ENCODE measurements at regions not wholly inside any gene's neighbourhood (a gene's known extent, or its start where the extent isn't known, plus 50 kb on each side); places are given as distances from the start of the nearest gene placed in this dataset.

DNA sequence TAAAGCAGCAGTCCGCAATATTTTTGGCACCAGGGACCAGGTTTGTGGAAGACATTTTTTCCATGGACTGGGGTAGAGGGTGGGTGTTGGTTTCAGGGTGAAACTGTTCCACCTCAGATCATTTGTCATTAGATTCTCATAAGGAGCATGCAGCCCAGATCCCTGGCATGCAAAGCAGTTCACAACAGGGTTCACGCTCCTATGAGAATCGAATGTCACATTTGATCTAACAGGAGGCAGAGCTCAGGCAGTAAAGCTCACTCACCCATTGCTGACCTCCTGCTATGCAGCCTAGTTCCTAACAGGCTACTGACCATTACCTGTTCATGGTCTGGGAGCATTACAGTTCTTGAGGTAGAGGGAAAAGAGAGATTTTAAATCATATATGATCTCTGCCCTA lies 241.5 kb upstream of the COX7C start:
- Mint-ChIP-seq H3K27me3 (no peaks in the 10 kb centered on the region), H3K36me3 (ENCODE audit: low read depth) (no peaks in the 10 kb centered on the region), H3K4me3 (no peak overlapping the region), H3K4me1 (no peaks in the 10 kb centered on the region), H3K9me3 (no peaks in the 10 kb centered on the region), H3K27ac (no peak overlapping the region)
- no peak for DNase-seq
- ChIA-PET POLR2A (no interaction called here), CTCF (no interaction called here)

DNA sequence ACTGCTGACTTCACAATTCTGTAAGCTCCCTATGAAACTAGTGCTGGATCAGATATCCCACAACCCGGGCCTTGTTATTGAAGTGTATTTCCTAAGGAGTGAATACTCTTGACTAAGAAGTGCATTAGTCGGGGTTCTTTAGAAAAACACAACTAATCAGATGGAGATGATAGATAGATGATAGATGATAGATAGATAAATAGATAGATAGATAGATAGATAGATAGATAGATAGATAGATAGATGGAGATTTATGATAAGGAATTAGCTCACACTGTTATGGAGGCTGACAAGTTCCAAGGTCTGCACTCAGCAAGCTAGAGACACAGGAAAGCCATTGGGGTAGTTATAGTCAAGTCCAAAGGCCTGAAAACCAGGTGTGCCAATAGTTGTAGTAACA lies 214.6 kb upstream of the COX7C start:
- CTCF ChIA-PET = no interaction called here
- Mint-ChIP-seq H3K9me3 (no peaks in the 10 kb centered on the region), H3K4me3 (no peak overlapping the region), H3K27ac (no peak overlapping the region), H3K4me1 (no peaks in the 10 kb centered on the region), H3K36me3 (ENCODE audit: low read depth) (no peaks in the 10 kb centered on the region), H3K27me3 (no peaks in the 10 kb centered on the region)
- DNase-seq = no peak
- POLR2A ChIA-PET = no interaction called here

DNA sequence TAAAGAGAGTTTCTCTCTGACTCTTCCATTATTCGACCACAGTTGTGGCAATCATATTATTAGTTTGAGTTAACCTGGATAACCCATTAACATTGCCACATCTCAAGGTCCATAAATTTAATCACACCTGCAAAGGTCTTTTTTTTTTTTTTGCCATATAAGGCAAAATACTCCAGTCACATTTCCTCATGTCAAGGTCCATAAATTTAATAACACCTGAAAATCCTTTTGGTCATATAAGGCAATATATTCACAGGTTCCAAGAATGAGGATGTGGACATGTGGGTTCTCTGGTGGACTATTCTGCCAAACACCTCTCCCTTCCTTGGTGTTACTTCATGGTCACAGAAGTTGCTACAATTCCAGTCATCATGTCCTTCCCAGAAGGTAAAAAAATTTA lies 213.5 kb upstream of the COX7C start:
- ChIA-PET CTCF (no interaction called here), POLR2A (no interaction called here)
- Mint-ChIP-seq H3K27me3 (no peaks in the 10 kb centered on the region), H3K9me3 (no peaks in the 10 kb centered on the region), H3K27ac (no peak overlapping the region), H3K36me3 (ENCODE audit: low read depth) (no peaks in the 10 kb centered on the region), H3K4me1 (no peaks in the 10 kb centered on the region), H3K4me3 (no peak overlapping the region)
- DNase-seq = no peak

DNA sequence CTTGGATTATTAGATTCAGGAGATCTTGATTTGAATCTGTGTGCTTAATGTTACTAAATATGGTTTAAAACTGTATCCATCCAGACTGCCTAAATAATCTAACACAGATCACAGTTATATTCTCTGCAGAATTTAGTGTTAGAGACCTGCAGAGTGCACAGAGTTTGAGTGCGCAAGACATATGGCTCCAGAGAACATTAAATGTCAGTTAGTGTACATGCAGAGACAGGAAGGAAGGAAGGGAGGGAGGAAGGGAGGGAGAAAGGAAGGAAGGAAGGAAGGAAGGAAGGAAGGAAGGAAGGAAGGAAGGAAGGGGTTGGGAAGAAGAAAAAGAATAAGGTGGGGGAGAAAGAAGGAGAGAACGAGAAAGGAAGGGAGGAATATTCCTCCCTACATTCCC lies 210.0 kb upstream of the COX7C start:
- H3K4me1 Mint-ChIP-seq = no peaks in the 10 kb centered on the region
- POLR2A ChIA-PET = no interaction called here
- no peak for DNase-seq

DNA sequence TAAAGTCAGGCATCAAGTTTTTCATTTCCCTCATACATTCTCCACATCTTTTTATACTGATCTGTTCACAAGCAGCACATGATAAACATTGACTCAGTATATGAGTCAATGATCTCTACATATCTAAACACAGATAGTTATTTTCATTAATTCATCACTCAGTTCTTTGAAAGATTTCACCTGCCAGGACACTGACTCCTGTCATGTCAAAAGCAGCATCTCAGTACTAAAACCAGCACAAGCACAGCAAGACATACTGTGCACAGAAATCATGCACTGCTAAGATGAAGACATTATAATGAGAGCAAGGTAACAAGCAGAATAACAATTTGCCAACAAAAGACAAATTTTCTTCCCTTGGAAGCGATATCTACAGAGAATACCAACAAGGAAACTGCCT lies 206.1 kb upstream of the COX7C start:
- no peak for DNase-seq
- CTCF ChIA-PET = no interaction called here
- POLR2A ChIA-PET = no interaction called here
- Mint-ChIP-seq H3K4me1 (no peaks in the 10 kb centered on the region), H3K9me3 (no peaks in the 10 kb centered on the region), H3K4me3 (no peak overlapping the region), H3K27ac (no peak overlapping the region), H3K27me3 (no peaks in the 10 kb centered on the region), H3K36me3 (ENCODE audit: low read depth) (no peaks in the 10 kb centered on the region)

More for the DNA sequence above, 210.0 kb upstream of the COX7C start:
- Mint-ChIP-seq H3K27me3 (no peaks in the 10 kb centered on the region), H3K9me3 (no peaks in the 10 kb centered on the region), H3K27ac (no peak overlapping the region), H3K36me3 (ENCODE audit: low read depth) (no peaks in the 10 kb centered on the region), H3K4me3 (no peak overlapping the region)
- CTCF ChIA-PET = no interaction called here

DNA sequence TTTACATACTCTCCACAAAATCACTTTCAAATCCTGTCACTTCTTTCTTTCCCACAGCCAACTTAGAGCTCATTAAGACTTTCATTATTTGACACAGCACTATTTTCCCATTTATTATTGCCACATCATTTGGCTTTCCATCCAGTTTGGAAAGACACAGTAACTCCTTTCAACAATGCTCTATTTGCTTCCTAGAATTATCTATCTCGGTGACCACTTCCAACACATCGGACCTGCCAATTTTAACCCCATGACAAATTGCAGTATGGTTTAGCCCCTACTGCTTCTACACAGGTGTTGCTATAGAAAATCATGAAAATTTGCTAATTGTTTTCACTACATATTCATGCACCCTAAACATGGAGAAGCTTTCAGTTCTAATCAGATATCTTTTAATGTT lies 190.6 kb upstream of the COX7C start:
- no peak overlapping the region for H3K4me3 Mint-ChIP-seq
- no peak overlapping the region for H3K27ac Mint-ChIP-seq
- CTCF ChIA-PET = no interaction called here
- H3K27me3 Mint-ChIP-seq = no peaks in the 10 kb centered on the region
- no peaks in the 10 kb centered on the region for H3K4me1 Mint-ChIP-seq
- POLR2A ChIA-PET = no interaction called here
- peaks cover 4% of the 10 kb centered on the region for H3K9me3 Mint-ChIP-seq
- no peaks in the 10 kb centered on the region for H3K36me3 Mint-ChIP-seq (ENCODE audit: low read depth)
- no peak for DNase-seq

DNA sequence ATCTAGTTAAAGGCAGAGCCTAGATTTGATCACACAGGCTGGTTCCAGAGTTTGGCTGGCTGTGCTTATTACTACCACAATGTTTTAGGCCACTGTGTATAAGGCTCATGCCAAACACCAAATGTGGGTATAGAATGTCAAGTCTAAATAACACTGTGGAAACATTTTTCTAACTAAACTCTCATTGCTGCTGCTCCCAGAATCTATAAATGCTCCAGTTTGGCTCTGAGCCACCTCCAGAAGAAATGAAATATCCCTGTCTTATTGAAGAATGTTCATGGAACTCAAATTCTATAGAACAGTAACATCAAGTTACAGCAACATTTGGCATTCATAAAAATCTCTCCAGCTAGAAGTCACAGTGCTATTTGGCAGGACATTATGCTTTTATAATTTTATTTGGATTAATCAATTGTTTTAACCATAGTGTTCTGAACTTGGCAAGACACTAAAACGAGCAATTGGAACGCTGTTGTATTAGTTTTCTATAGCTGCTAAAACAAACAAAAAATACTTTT lies 178.1 kb upstream of the COX7C start:
- H3K4me1 Mint-ChIP-seq = no peaks in the 10 kb centered on the region
- H3K27ac Mint-ChIP-seq = no peak overlapping the region
- no peaks in the 10 kb centered on the region for H3K36me3 Mint-ChIP-seq (ENCODE audit: low read depth)
- ChIA-PET CTCF (no interaction called here), POLR2A (no interaction called here)
- DNase-seq = no peak
- H3K4me3 Mint-ChIP-seq = no peak overlapping the region
- no peaks in the 10 kb centered on the region for H3K27me3 Mint-ChIP-seq
- no peaks in the 10 kb centered on the region for H3K9me3 Mint-ChIP-seq

DNA sequence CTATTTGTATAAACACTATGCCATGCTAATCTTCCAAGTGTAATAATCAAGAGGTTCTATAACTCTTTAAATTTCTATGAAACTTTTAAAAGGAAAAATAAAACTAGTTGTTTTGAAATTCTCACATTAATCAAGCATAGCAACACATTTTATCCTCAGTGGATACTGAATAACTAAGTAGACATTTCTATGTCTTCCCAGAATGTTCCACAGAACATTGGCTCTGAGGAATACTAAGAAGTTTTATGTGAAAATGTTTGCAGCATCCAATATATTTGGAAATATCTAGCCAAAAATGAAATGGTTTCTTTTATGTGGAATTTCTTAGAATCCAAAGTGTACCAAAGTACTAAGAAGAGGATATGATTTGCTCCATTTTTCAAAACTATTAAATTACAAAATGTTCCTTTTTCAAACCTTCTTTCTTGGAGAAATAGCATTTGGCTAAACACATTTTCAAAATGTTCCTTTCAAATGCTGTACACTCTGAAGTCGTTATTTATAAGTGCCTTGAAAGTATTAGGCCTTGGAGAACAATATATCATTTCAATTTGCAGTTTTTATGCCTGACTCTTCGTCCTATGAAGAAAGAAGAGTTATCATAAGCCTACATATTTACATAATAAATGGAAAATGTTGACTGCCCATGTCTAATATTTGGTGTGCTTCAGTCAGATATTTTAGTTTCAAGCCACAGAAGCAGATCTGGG lies 175.6 kb upstream of the COX7C start:
- POLR2A ChIA-PET = no interaction called here
- Mint-ChIP-seq H3K9me3 (no peaks in the 10 kb centered on the region), H3K36me3 (ENCODE audit: low read depth) (no peaks in the 10 kb centered on the region), H3K4me3 (no peak overlapping the region), H3K27me3 (no peaks in the 10 kb centered on the region), H3K4me1 (no peaks in the 10 kb centered on the region), H3K27ac (no peak overlapping the region)
- no peak for DNase-seq
- CTCF ChIA-PET = no interaction called here

DNA sequence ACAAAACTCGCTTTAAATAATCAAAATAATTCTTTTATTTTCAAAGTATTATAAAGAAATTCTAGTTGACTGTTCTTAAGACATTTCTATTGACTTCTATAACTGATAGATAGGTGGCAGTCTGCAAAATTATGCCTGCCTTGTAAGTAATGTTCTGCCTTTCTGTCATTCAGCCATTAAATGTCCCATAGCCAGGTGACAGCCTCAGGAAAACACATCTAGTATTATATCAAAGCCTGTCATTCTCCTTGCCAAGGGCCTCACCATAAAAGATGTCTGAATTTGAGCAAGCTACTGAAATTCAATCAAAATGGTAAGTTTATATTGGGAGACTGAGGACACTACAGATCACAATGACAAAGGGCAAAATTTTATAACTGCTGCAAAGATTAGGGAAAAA lies 170.4 kb upstream of the COX7C start:
- Mint-ChIP-seq H3K36me3 (ENCODE audit: low read depth) (no peaks in the 10 kb centered on the region), H3K4me1 (no peaks in the 10 kb centered on the region), H3K9me3 (no peaks in the 10 kb centered on the region), H3K27ac (no peak overlapping the region), H3K27me3 (no peaks in the 10 kb centered on the region), H3K4me3 (no peak overlapping the region)
- POLR2A ChIA-PET = no interaction called here
- DNase-seq = no peak
- CTCF ChIA-PET = no interaction called here

DNA sequence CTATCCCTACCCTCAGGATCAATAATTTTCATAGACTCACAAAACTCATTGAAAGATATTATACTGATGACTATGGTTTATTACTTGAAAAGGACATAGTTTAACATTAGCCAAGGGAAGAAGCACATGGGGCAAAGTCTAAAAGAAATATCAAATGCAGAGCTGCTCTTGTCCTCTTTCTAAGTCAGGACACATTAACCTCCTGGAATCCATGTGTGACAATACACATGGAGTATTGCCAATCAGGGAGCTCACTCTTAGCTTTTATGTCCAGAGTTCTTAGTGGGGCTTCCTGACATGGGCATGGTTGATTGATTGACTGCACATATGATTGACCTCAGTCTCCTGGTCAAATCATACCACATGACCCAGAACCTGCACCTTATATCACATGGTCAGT lies 165.5 kb upstream of the COX7C start:
- no peak for DNase-seq
- Mint-ChIP-seq H3K9me3 (no peaks in the 10 kb centered on the region), H3K4me3 (no peak overlapping the region), H3K36me3 (ENCODE audit: low read depth) (no peaks in the 10 kb centered on the region), H3K27ac (no peak overlapping the region), H3K4me1 (no peaks in the 10 kb centered on the region), H3K27me3 (no peaks in the 10 kb centered on the region)
- ChIA-PET POLR2A (no interaction called here), CTCF (no interaction called here)

DNA sequence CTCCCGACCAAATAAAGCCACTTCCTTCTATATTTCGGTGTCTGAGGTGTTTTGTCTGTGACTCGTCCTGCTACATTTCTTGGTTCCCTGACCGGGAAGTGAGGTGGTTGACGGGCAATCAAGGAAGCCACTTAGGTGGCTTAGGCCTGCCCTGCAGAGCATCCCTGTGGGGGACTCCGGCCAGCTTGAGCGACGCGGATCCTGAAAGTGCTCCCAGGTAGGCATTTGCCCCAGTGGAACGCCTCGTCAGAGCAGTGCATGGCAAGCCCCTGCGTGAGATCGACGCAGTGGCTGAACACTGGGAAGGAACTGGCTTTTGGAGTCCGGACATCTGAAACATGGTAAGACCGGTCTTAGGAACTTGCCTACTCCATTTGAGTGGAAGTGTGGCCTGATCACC lies 157.2 kb upstream of the COX7C start:
- no peak overlapping the region for H3K27ac Mint-ChIP-seq
- H3K4me3 Mint-ChIP-seq = no peak overlapping the region
- no peaks in the 10 kb centered on the region for H3K36me3 Mint-ChIP-seq (ENCODE audit: low read depth)
- H3K9me3 Mint-ChIP-seq = peaks cover 17% of the 10 kb centered on the region
- ChIA-PET CTCF (no interaction called here), POLR2A (no interaction called here)
- H3K27me3 Mint-ChIP-seq = no peaks in the 10 kb centered on the region
- H3K4me1 Mint-ChIP-seq = no peaks in the 10 kb centered on the region
- no peak for DNase-seq

DNA sequence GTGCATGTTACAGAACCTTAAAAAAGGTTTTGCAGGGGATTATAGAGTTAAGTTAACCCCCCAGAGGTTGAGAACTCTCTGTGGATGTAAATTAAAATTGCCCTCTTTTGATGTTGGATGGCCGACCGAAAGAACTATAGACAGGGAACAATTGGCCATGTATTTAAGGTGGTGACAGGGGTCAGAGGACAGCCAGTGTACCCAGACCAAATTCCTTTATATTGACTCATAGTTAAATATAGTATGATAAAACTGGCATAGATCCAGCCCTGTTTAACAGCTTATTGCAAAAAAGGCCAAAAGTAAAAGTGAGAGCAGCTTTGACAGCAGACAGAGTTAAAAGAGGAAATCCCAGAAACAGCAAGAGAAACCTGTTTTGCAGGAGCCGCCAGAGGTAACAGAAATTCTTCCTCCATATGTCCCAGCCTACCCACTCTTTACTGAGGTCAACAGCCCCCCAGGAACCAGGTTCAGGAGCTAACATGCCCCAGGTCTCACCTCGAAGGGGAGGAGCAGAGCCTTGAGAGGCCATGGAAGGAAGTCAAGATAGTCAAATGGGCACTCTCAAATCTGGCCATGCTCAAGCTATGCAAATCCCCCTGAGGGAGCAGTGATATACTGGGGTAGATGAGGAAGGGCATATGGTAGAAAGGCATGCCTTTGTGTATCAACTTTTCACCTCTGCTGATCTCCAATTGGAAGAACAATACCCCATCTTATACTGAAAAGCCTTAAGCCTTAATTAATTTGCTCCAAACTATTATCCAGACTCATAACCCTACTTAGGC lies 156.4 kb upstream of the COX7C start:
- DNase-seq = no peak
- peaks cover 21% of the 10 kb centered on the region for H3K9me3 Mint-ChIP-seq
- H3K4me3 Mint-ChIP-seq = no peak overlapping the region
- H3K27ac Mint-ChIP-seq = no peak overlapping the region
- no peaks in the 10 kb centered on the region for H3K4me1 Mint-ChIP-seq
- ChIA-PET POLR2A (no interaction called here), CTCF (no interaction called here)
- H3K36me3 Mint-ChIP-seq (ENCODE audit: low read depth) = no peaks in the 10 kb centered on the region
- no peaks in the 10 kb centered on the region for H3K27me3 Mint-ChIP-seq

DNA sequence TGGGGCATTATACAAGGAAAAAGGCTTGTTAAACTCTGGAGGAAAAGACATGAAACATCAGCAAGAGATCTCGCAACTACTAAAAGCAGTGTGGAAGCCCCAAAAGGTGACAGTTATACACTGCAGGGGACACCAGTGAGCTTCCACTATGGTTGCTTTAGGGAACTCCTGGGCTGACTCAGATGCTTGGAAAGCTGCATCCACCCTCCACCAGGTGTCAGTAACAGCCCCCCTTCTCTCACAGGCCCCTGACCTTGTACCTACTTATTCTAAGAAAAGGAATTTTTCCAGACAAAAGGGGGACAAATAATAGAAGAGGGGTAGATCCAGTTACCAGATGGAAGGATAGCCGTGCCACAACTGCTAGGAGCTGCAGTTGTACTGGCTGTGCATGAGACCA lies 154.4 kb upstream of the COX7C start:
- Mint-ChIP-seq H3K27me3 (no peaks in the 10 kb centered on the region), H3K36me3 (ENCODE audit: low read depth) (no peaks in the 10 kb centered on the region), H3K27ac (no peak overlapping the region), H3K4me3 (no peak overlapping the region), H3K4me1 (no peaks in the 10 kb centered on the region), H3K9me3 (peaks cover 27% of the 10 kb centered on the region)
- ChIA-PET CTCF (no interaction called here), POLR2A (no interaction called here)
- no peak for DNase-seq

DNA sequence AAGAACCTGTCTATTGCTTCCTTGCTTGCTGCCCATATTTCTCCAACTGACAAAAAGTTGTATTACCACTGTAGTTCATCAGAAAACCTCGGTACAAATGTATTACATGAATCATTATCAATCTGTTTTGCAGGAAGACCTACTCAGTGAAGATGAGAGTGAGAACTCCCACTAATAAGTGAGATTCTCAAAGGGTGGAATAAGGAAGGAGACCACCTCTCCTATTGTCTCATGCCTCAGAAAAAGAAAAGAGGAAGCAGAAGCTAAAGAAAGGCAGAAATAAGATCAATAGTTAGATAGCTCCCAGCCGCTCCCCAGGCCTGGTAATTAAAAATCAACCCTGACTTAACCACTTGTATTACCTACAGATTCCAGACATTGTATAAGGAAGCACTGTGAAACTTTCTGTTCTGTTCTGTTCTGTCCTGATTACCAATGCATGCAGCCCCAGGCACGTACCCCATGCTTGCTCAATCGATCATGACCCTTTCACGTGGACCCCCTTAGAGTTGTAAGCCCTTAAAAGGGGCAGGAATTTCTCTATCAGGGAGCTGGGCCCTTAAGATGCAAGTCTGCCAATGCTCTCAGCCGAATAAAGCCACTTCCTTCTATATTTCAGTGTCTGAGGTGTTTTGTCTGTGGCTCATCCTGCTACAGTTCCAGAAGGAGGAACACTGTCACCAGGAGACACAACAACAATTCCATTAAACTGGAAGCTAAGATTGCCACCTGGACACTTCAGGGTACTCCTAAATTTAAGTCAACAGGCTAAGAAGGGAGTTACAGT lies 152.5 kb upstream of the COX7C start:
- Mint-ChIP-seq H3K9me3 (peaks cover 25% of the 10 kb centered on the region), H3K4me3 (no peak overlapping the region), H3K36me3 (ENCODE audit: low read depth) (no peaks in the 10 kb centered on the region), H3K27ac (no peak overlapping the region), H3K27me3 (no peaks in the 10 kb centered on the region), H3K4me1 (no peaks in the 10 kb centered on the region)
- ChIA-PET CTCF (no interaction called here), POLR2A (no interaction called here)
- DNase-seq = no peak

Data from activated CD4-positive, alpha-beta memory T cell treated with anti-CD3 and anti-CD28 coated beads, Interleukin-2, amount 10 ng/mL, durations not matched to agents 7 days and 5 days (primary cell).